ENCODE measurements at regions not wholly inside any gene's neighbourhood (a gene's known extent, or its start where the extent isn't known, plus 50 kb on each side); places are given as distances from the start of the nearest gene placed in this dataset.

DNA sequence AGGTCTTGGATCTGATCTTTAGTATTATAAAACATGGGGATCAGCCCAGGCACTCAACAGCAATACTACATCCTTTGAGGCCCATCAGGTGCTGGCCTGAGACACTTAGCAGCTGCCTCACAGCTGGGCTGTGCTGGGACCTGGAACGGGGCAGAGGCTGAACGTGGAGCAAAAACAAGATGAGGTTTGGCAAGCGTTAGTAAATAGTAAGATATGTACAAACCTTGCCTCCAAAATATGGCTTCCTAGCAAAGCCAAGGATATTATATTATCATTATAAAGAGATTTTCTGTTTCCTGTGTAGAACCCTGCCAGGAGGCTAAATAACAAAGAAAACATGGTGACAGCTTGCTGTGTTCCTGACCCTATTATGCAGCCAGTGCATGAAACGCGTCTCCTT is 60.0 kb upstream of the SPON1 start:
- Histone ChIP-seq H3K4me2 (ENCODE audit: low read depth, low read length) (no peak overlapping the region), H3K4me1 (ENCODE audit: insufficient read depth, low read length) (no peaks in the 10 kb centered on the region), H3K9ac (ENCODE audit: insufficient read depth, low read depth, low read length) (no peak overlapping the region), H3K27ac (ENCODE audit: extremely low read length, insufficient read depth, low read length) (no peak overlapping the region), H4K20me1 (ENCODE audit: insufficient read depth, low read length) (no peaks in the 10 kb centered on the region), H3K9me3 (ENCODE audit: low read length) (no peaks in the 10 kb centered on the region), H3K27me3 (ENCODE audit: control insufficient read depth in 1 of 2, insufficient read depth in 2 of 2, low read length in 2 of 2) (no peaks in the 10 kb centered on the region), H2AFZ (ENCODE audit: low read length) (no peak overlapping the region), H3K79me2 (ENCODE audit: insufficient read depth, low read length) (no peaks in the 10 kb centered on the region), H3K4me3 (replicated peaks in 1 of 3; ENCODE audit: insufficient read depth in 1 of 3, low read depth in 2 of 3, low read length in 3 of 3) (no peak overlapping the region), H3K36me3 (replicated peaks in 1 of 2; ENCODE audit: control insufficient read depth in 1 of 2, insufficient read depth in 2 of 2, low read length in 2 of 2) (no peaks in the 10 kb centered on the region)
- intact Hi-C loops (cut with micrococcal nuclease; ENCODE audit: unreplicated experiment) (no loop called here), in situ Hi-C loops (cut with HindIII; ENCODE audit: extremely low pct_ligation_motif_present, low pct_unique_long_range_greater_than_20kb) (no loop called here)
- CTCF ChIA-PET (ENCODE audit: low intra/inter-chr PET ratio, low total read pairs), result no interaction called here
- DNase-seq (ENCODE audit: low spot score) (no peak), ATAC-seq (no peak), FAIRE-seq (no peak)
- BruUV-seq (replicated peaks), result no TSS peak
- 0% methylated on average over 5 of the region's 5 CpGs for WGBS (ENCODE audit: low lambda C conversion rate)
- no peak for TF ChIP-seq MYPOP (CRISPR knock-in tag; IDR thresholded peaks at IDR 0.05)
- TF ChIP-seq ZNF251 (CRISPR knock-in tag; IDR thresholded peaks at IDR 0.05), result no peak
- TF ChIP-seq, protein P1, sequence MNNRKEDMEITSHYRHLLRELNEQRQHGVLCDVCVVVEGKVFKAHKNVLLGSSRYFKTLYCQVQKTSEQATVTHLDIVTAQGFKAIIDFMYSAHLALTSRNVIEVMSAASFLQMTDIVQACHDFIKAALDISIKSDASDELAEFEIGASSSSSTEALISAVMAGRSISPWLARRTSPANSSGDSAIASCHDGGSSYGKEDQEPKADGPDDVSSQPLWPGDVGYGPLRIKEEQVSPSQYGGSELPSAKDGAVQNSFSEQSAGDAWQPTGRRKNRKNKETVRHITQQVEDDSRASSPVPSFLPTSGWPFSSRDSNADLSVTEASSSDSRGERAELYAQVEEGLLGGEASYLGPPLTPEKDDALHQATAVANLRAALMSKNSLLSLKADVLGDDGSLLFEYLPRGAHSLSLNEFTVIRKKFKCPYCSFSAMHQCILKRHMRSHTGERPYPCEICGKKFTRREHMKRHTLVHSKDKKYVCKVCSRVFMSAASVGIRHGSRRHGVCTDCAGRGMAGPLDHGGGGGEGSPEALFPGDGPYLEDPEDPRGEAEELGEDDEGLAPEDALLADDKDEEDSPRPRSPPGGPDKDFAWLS (CRISPR knock-in tag; IDR thresholded peaks at IDR 0.05; ENCODE audit: borderline replicate concordance), result no peak
- no peak for TF ChIP-seq ZEB1 (IDR thresholded peaks at IDR 0.05; ENCODE audit: insufficient replicate concordance, low read depth)
- no peak for TF ChIP-seq ZNF501 (CRISPR knock-in tag; IDR thresholded peaks at IDR 0.05)
- TF ChIP-seq ZNF329 (CRISPR knock-in tag; IDR thresholded peaks at IDR 0.05; ENCODE audit: low read depth), result no peak
- no peak for TF ChIP-seq CEBPG (CRISPR knock-in tag; IDR thresholded peaks at IDR 0.05)
- POLR2A ChIA-PET, result no interaction called here
